Esophagus muscularis mucosa (tissue), 4 donors: ENCODE measurements at regions not wholly inside any gene's neighbourhood (a gene's known extent, or its start where the extent isn't known, plus 50 kb on each side); places are given as distances from the start of the nearest gene placed in this dataset.

Source experiments
- EP300 ChIP-seq: sonication (generic); formaldehyde crosslinking; IDR thresholded peaks from one replicate; pipeline ENCODE4 v1.6.1; 2017; ENCODE audit warnings: antibody characterized with exemption
- POLR2A ChIP-seq: fragments of 450-650 bp; IDR thresholded peaks from one replicate; pipeline ENCODE4 v1.6.1; 2017; ENCODE audit warnings: antibody characterized with exemption, moderate library complexity, mild to moderate bottlenecking, low read depth
- TF ChIP-seq, protein P1 (sequence below), 3 experiments: fragments of 200-600 bp in 2 of 3; fragments of 450-650 bp in 1 of 3; sonication (generic) in 2 of 3; IDR thresholded peaks; one replicate each; pipeline ENCODE4 v1.5.1; 2017 to 2019; ENCODE audit warnings: antibody characterized with exemption in 3 of 3, mild to moderate bottlenecking in 2 of 3, moderate library complexity in 1 of 3

DNA sequence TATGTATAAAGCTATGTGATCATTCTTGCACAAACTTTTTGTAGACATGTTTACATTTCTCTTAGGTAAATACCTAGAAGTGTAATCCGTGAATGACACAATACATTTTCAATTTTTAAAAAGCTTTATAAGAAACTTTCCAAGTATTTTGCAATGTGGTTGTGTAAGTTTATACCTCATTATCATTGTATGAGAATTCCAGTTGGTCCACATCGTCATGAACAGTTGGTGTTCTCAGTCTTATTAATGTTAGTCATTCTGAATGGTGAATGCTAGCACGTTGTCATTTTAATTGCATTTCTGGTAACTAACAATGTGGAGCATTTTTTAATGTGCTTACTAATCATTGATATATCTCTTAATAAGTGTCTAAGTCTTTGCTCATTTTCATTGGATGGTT lies 116.5 kb upstream of the F13A1 start:
- TF ChIP-seq, protein P1, sequence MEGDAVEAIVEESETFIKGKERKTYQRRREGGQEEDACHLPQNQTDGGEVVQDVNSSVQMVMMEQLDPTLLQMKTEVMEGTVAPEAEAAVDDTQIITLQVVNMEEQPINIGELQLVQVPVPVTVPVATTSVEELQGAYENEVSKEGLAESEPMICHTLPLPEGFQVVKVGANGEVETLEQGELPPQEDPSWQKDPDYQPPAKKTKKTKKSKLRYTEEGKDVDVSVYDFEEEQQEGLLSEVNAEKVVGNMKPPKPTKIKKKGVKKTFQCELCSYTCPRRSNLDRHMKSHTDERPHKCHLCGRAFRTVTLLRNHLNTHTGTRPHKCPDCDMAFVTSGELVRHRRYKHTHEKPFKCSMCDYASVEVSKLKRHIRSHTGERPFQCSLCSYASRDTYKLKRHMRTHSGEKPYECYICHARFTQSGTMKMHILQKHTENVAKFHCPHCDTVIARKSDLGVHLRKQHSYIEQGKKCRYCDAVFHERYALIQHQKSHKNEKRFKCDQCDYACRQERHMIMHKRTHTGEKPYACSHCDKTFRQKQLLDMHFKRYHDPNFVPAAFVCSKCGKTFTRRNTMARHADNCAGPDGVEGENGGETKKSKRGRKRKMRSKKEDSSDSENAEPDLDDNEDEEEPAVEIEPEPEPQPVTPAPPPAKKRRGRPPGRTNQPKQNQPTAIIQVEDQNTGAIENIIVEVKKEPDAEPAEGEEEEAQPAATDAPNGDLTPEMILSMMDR (IDR thresholded peaks at IDR 0.05): no peak
- TF ChIP-seq POLR2A (no peak), EP300 (no peak)
